ENCODE measurements at regions not wholly inside any gene's neighbourhood (a gene's known extent, or its start where the extent isn't known, plus 50 kb on each side); places are given as distances from the start of the nearest gene placed in this dataset.

- H3K4me1 ChIP-seq: no peaks in the 10 kb centered on the region
Measured at GRCh38 chr1:42096554-42096953, 56.7 kb upstream of the GUCA2B start.

GRCh38 chr1:42089246-42089645, 64.0 kb upstream of the GUCA2B start:
- H3K4me3 ChIP-seq: no peak overlapping the region
- no peak for DNase-seq (ENCODE audit: extremely low spot score)
- no peak for TF ChIP-seq POLR2A (IDR thresholded peaks at IDR 0.05; ENCODE audit: low read depth)
- TF ChIP-seq CTCF (IDR thresholded peaks at IDR 0.05): no peak
- TF ChIP-seq EP300 (IDR thresholded peaks at IDR 0.05): no peak
- TF ChIP-seq POLR2AphosphoS5 (IDR thresholded peaks at IDR 0.05): no peak
- H3K4me1 ChIP-seq: peaks cover 0 to 4% (median 0%) of the 10 kb centered on the region in 4 donors
- 82% methylated on average over 2 of the region's 2 CpGs for WGBS
- peaks cover 0 to 16% (median 0%) of the 10 kb centered on the region in 4 donors for H3K9me3 ChIP-seq
- H3K27ac ChIP-seq (replicated peaks in 1 of 4): no peak overlapping the region
- no peaks in the 10 kb centered on the region for H3K36me3 ChIP-seq
- no peaks in the 10 kb centered on the region for H3K27me3 ChIP-seq
- intact Hi-C loops (cut with DNase I): no loop called here

More at GRCh38 chr1:42096554-42096953, 56.7 kb upstream of the GUCA2B start:
- TF ChIP-seq POLR2A (IDR thresholded peaks at IDR 0.05; ENCODE audit: low read depth): no peak
- TF ChIP-seq CTCF (IDR thresholded peaks at IDR 0.05): no peak
- intact Hi-C loops (cut with DNase I): no loop called here
- H3K27ac ChIP-seq (replicated peaks in 1 of 4): no peak overlapping the region
- 44% methylated on average over 1 of the region's 1 CpG for WGBS
- no peak for DNase-seq (ENCODE audit: extremely low spot score)
- no peaks in the 10 kb centered on the region for H3K9me3 ChIP-seq
- peaks cover 0 to 9% (median 0%) of the 10 kb centered on the region in 4 donors for H3K27me3 ChIP-seq
- H3K4me3 ChIP-seq: no peak overlapping the region
- H3K36me3 ChIP-seq: no peaks in the 10 kb centered on the region

GRCh38 chr1:42086146-42086545, 67.1 kb upstream of the GUCA2B start:
- Histone ChIP-seq H3K27ac (replicated peaks in 1 of 4) (no peak overlapping the region), H3K36me3 (no peaks in the 10 kb centered on the region), H3K27me3 (peaks cover 0 to 9% (median 0%) of the 10 kb centered on the region in 4 donors), H3K4me3 (no peak overlapping the region), H3K9me3 (peaks cover 0 to 16% (median 0%) of the 10 kb centered on the region in 4 donors), H3K4me1 (peaks cover 0 to 4% (median 0%) of the 10 kb centered on the region in 4 donors)
- no peak for DNase-seq (ENCODE audit: extremely low spot score)
- TF ChIP-seq EP300 (IDR thresholded peaks at IDR 0.05) (no peak), POLR2A (IDR thresholded peaks at IDR 0.05; ENCODE audit: low read depth) (no peak), POLR2AphosphoS5 (IDR thresholded peaks at IDR 0.05) (no peak), CTCF (IDR thresholded peaks at IDR 0.05) (no peak)
- intact Hi-C loops (cut with DNase I): no loop called here

GRCh38 chr1:42085596-42085995, 67.6 kb upstream of the GUCA2B start:
- TF ChIP-seq POLR2A (IDR thresholded peaks at IDR 0.05; ENCODE audit: low read depth) (no peak), CTCF (IDR thresholded peaks at IDR 0.05) (no peak), EP300 (IDR thresholded peaks at IDR 0.05) (no peak), POLR2AphosphoS5 (IDR thresholded peaks at IDR 0.05) (no peak)
- DNase-seq (ENCODE audit: extremely low spot score): no peak
- 19% methylated on average over 1 of the region's 1 CpG for WGBS
- Histone ChIP-seq H3K4me1 (peaks cover 0 to 4% (median 0%) of the 10 kb centered on the region in 4 donors), H3K4me3 (no peak overlapping the region), H3K36me3 (no peaks in the 10 kb centered on the region), H3K9me3 (peaks cover 0 to 20% (median under 1%) of the 10 kb centered on the region in 4 donors), H3K27ac (replicated peaks in 1 of 4) (no peak overlapping the region), H3K27me3 (peaks cover 0 to 9% (median 0%) of the 10 kb centered on the region in 4 donors)
- intact Hi-C loops (cut with DNase I): no loop called here

- no peak for TF ChIP-seq EP300 (IDR thresholded peaks at IDR 0.05)
- no peak for TF ChIP-seq POLR2A (IDR thresholded peaks at IDR 0.05; ENCODE audit: low read depth)
- TF ChIP-seq POLR2AphosphoS5 (IDR thresholded peaks at IDR 0.05): no peak
- TF ChIP-seq CTCF (IDR thresholded peaks at IDR 0.05): no peak
- Histone ChIP-seq H3K9me3 (peaks cover 0 to 18% (median 4%) of the 10 kb centered on the region in 4 donors), H3K27me3 (peaks cover 0 to 9% (median 0%) of the 10 kb centered on the region in 4 donors), H3K36me3 (no peaks in the 10 kb centered on the region), H3K4me3 (no peak overlapping the region), H3K4me1 (peaks cover 0 to 4% (median 0%) of the 10 kb centered on the region in 4 donors), H3K27ac (replicated peaks in 1 of 4) (no peak overlapping the region)
- intact Hi-C loops (cut with DNase I): no loop called here
- no peak for DNase-seq (ENCODE audit: extremely low spot score)
- 89% methylated on average over 2 of the region's 2 CpGs for WGBS
Measured at GRCh38 chr1:42081475-42081874, 71.7 kb upstream of the GUCA2B start.

Measured in esophagus muscularis mucosa (tissue), 4 donors.